B cell (primary cell): ENCODE measurements at regions not wholly inside any gene's neighbourhood (a gene's known extent, or its start where the extent isn't known, plus 50 kb on each side); places are given as distances from the start of the nearest gene placed in this dataset.

ENCODE experiments used
- ATAC-seq: fragments of 200-7000 bp; cut with Tn5 transposase; one replicate; pipeline ENCODE4 v1.10.0; 2021; ENCODE audit warnings: low read depth, mild to moderate bottlenecking, moderate number of reproducible peaks, moderate library complexity
- CTCF ChIA-PET: fragments of 350-600 bp; sonication (Branson Sonifier 250); formaldehyde crosslinking; loops from one replicate; lab custom pipeline; 2021; ENCODE audit warnings: antibody characterized with exemption, inconsistent platforms; lab: Charles Lee
- POLR2A ChIA-PET: fragments of 350-600 bp; sonication (Branson Sonifier 250); formaldehyde crosslinking; loops from one replicate; lab custom pipeline; 2021; ENCODE audit warnings: antibody characterized with exemption; lab: Charles Lee
- DNase-seq: peaks from one replicate; pipeline ENCODE4 v3.0.0; 2013
- H2AFZ ChIP-seq: 2 replicates; pipeline ENCODE4 v1.6.1; 2012; ENCODE audit warnings: mild to moderate bottlenecking, low read depth, low read length; ENCODE audit not compliant: insufficient read depth, poor library complexity, severe bottlenecking
- H3K27ac ChIP-seq, 2 donors: 1 replicate in 1 of 2; 2 replicates in 1 of 2; pipeline ENCODE4 v1.5.1; 2012 to 2013; ENCODE audit warnings: low read length in 2 of 2, mild to moderate bottlenecking in 2 of 2, moderate library complexity in 1 of 2
- H3K27me3 ChIP-seq, 4 experiments: fragments of 200-600 bp in 1 of 4; sonication (generic) in 1 of 4; replicated peaks in 1 of 4; 1 replicate in 2 of 4; 2 replicates in 2 of 4; pipeline versions ENCODE4 v1.6.1 to v1.7.0; 2013 to 2016; ENCODE audit warnings: low read length in 3 of 4, mild to moderate bottlenecking in 2 of 4, mixed read lengths in 1 of 4, moderate library complexity in 1 of 4; ENCODE audit not compliant: insufficient read depth in 4 of 4, control insufficient read depth in 3 of 4; ENCODE audit errors: control extremely low read depth in 1 of 4
- H3K36me3 ChIP-seq, 2 experiments: replicated peaks in 1 of 2; 1 replicate in 1 of 2; 2 replicates in 1 of 2; pipeline versions ENCODE4 v1.6.1 to v1.7.1; 2013; ENCODE audit warnings: low read length in 1 of 2; ENCODE audit not compliant: insufficient read depth in 2 of 2, control insufficient read depth in 1 of 2; ENCODE audit errors: control extremely low read depth in 1 of 2, extremely low read depth in 1 of 2
- H3K4me1 ChIP-seq, 2 donors: fragments of 200-600 bp in 1 of 2; sonication (generic) in 1 of 2; 1 replicate in 1 of 2; 2 replicates in 1 of 2; pipeline versions ENCODE4 v1.5.1 to v1.6.1; 2013 to 2017; ENCODE audit warnings: low read length in 2 of 2; ENCODE audit not compliant: control insufficient read depth in 2 of 2, insufficient read depth in 2 of 2
- H3K4me2 ChIP-seq: replicated peaks from 2 replicates; pipeline ENCODE3; 2012; ENCODE audit warnings: mild to moderate bottlenecking, low read depth, low read length; ENCODE audit not compliant: poor library complexity, severe bottlenecking
- H3K4me3 ChIP-seq, 5 experiments: fragments of 200-600 bp in 1 of 5; sonication (generic) in 1 of 5; 1 replicate in 3 of 5; 2 replicates in 2 of 5; pipeline versions ENCODE4 v1.5.1 to v1.7.0; 2011 to 2016; ENCODE audit warnings: low read length in 4 of 5, mild to moderate bottlenecking in 4 of 5, low read depth in 2 of 5, control low read depth in 1 of 5, moderate library complexity in 1 of 5; ENCODE audit not compliant: insufficient read depth in 1 of 5; ENCODE audit errors: control extremely low read depth in 1 of 5, extremely low read depth in 1 of 5
- H3K79me2 ChIP-seq: fragments of 200-600 bp; sonication (generic); one replicate; pipeline ENCODE4 v1.6.0; 2016; ENCODE audit warnings: low read length; ENCODE audit not compliant: control insufficient read depth, insufficient read depth
- H3K9ac ChIP-seq: fragments of 200-600 bp; sonication (generic); 2 replicates; pipeline ENCODE4 v1.6.1; 2017; ENCODE audit warnings: mild to moderate bottlenecking, low read length, moderate library complexity
- H3K9me3 ChIP-seq, 3 donors: one replicate each; pipeline versions ENCODE4 v1.6.1 to v1.7.1; 2013; ENCODE audit warnings: low read length in 2 of 3; ENCODE audit not compliant: control insufficient read depth in 2 of 3, insufficient read depth in 1 of 3; ENCODE audit errors: control extremely low read depth in 1 of 3
- H4K20me1 ChIP-seq: 2 replicates; pipeline ENCODE4 v1.6.0; 2012; ENCODE audit warnings: mild to moderate bottlenecking, low read length; ENCODE audit not compliant: insufficient read depth, control insufficient read depth, poor library complexity, severe bottlenecking
- H3K27ac Mint-ChIP-seq: one replicate; pipeline ENCODE4 v1.8.0; 2021; ENCODE audit warnings: mixed read lengths
- H3K27me3 Mint-ChIP-seq: one replicate; pipeline ENCODE4 v1.8.0; 2021; ENCODE audit warnings: mixed read lengths
- H3K4me1 Mint-ChIP-seq: one replicate; pipeline ENCODE4 v1.8.0; 2021; ENCODE audit warnings: mixed read lengths
- H3K4me3 Mint-ChIP-seq: one replicate; pipeline ENCODE4 v1.8.0; 2021; ENCODE audit warnings: mixed read lengths
- H3K9me3 Mint-ChIP-seq: one replicate; pipeline ENCODE4 v1.8.0; 2022; ENCODE audit warnings: mixed read lengths; ENCODE audit not compliant: insufficient read depth
- EZH2 ChIP-seq: IDR thresholded peaks from 2 replicates; pipeline ENCODE4 v1.6.1; 2012; ENCODE audit warnings: borderline replicate concordance, low read depth, mild to moderate bottlenecking, moderate library complexity, low read length; ENCODE audit not compliant: insufficient read depth, poor library complexity, severe bottlenecking
- WGBS: methylation state at CpG from one replicate; pipeline ENCODE4 v1.1.5; 2013; ENCODE audit warnings: missing lambda C conversion rate; ENCODE audit not compliant: insufficient coverage; 5-methylcytosine and 5-hydroxymethylcytosine counted together
- intact Hi-C: fragments of 100-400 bp; cut with micrococcal nuclease; formaldehyde crosslinking; loops from one replicate; pipeline ENCODE4 v1.10.0; 2022
- TF ChIP-seq, protein P1 (sequence below): fragments of 200-600 bp; IDR thresholded peaks from one replicate; pipeline ENCODE4 v1.8.0; 2022; ENCODE audit warnings: antibody characterized with exemption, mild to moderate bottlenecking

DNA sequence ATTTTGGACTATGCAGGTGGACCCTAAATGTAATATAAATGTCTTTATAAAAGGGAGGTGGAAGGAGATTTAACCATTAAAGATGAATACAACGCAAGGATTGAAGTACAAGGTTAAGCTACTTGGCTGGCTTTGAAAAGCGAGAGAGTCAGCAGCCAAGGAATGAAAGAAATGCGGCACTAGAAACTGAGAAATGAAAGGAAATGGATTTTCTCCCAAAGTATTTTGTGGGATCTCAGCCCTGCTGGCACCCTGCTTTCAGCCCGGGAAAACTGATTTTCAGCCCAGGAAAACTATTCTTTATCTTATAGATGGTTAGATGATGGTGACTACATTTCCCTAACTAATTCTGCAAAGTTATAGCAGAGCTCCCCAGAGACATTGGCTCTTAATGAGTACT is 1349.6 kb upstream of the C9orf72 start:
- H2AFZ ChIP-seq, result no peak overlapping the region
- H3K27ac ChIP-seq, result no peak overlapping the region
- no peaks in the 10 kb centered on the region for H3K36me3 ChIP-seq
- no peaks in the 10 kb centered on the region for H4K20me1 ChIP-seq
- no peak overlapping the region for H3K9ac ChIP-seq
- 97% methylated on average over 3 of the region's 4 CpGs for WGBS
- H3K79me2 ChIP-seq, result no peaks in the 10 kb centered on the region
- Mint-ChIP-seq H3K4me1 (no peaks in the 10 kb centered on the region), H3K27ac (no peak overlapping the region), H3K4me3 (no peak overlapping the region), H3K27me3 (no peaks in the 10 kb centered on the region), H3K9me3 (peaks cover 4% of the 10 kb centered on the region)
- ATAC-seq, result no peak
- H3K4me3 ChIP-seq, result no peak overlapping the region
- no peaks in the 10 kb centered on the region for H3K9me3 ChIP-seq
- no peaks in the 10 kb centered on the region for H3K4me1 ChIP-seq
- TF ChIP-seq, protein P1, sequence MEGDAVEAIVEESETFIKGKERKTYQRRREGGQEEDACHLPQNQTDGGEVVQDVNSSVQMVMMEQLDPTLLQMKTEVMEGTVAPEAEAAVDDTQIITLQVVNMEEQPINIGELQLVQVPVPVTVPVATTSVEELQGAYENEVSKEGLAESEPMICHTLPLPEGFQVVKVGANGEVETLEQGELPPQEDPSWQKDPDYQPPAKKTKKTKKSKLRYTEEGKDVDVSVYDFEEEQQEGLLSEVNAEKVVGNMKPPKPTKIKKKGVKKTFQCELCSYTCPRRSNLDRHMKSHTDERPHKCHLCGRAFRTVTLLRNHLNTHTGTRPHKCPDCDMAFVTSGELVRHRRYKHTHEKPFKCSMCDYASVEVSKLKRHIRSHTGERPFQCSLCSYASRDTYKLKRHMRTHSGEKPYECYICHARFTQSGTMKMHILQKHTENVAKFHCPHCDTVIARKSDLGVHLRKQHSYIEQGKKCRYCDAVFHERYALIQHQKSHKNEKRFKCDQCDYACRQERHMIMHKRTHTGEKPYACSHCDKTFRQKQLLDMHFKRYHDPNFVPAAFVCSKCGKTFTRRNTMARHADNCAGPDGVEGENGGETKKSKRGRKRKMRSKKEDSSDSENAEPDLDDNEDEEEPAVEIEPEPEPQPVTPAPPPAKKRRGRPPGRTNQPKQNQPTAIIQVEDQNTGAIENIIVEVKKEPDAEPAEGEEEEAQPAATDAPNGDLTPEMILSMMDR, result no peak
- TF ChIP-seq EZH2, result no peak
- no peaks in the 10 kb centered on the region for H3K27me3 ChIP-seq
- no peak for DNase-seq
- ChIA-PET POLR2A (no interaction called here), CTCF (no interaction called here)
- H3K4me2 ChIP-seq, result no peak overlapping the region
- intact Hi-C loops, result no loop called here

DNA sequence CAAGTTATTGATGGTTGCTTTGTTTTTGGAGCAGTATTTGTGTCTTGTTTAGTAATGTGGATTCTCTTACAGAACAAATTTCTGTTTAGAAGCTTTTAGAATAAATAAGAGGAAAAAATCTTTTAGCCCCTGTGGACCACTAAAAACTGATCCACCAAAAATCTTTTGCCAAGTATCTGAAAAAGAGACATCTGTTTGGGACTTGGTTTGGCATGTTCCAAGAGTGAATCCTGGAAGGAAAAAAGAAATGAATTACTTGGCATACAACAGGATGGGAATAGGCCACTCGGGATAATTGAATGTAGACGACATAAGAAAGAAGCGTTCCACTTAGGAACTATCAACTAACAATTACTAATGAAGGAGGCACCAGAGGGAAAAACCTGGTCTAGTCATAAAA is 1350.1 kb upstream of the C9orf72 start:
- H3K4me1 Mint-ChIP-seq, result no peaks in the 10 kb centered on the region
- Histone ChIP-seq H2AFZ (no peak overlapping the region), H3K4me2 (no peak overlapping the region), H3K4me1 (no peaks in the 10 kb centered on the region), H3K27ac (no peak overlapping the region), H3K27me3 (no peaks in the 10 kb centered on the region), H3K79me2 (no peaks in the 10 kb centered on the region), H3K9ac (no peak overlapping the region), H3K4me3 (no peak overlapping the region), H3K9me3 (no peaks in the 10 kb centered on the region), H4K20me1 (no peaks in the 10 kb centered on the region), H3K36me3 (no peaks in the 10 kb centered on the region)
- peaks cover 4% of the 10 kb centered on the region for H3K9me3 Mint-ChIP-seq
- TF ChIP-seq, protein P1, result no peak
- no peak for TF ChIP-seq EZH2
- no CpG with 5 or more reads among the region's 3 CpGs for WGBS
- ChIA-PET POLR2A (no interaction called here), CTCF (no interaction called here)
- DNase-seq, result no peak
- no peak overlapping the region for H3K27ac Mint-ChIP-seq
- no peak for ATAC-seq
- H3K4me3 Mint-ChIP-seq, result no peak overlapping the region
- intact Hi-C loops, result no loop called here
- no peaks in the 10 kb centered on the region for H3K27me3 Mint-ChIP-seq
